ENCODE measurements at regions not wholly inside any gene's neighbourhood (a gene's known extent, or its start where the extent isn't known, plus 50 kb on each side); places are given as distances from the start of the nearest gene placed in this dataset.

GRCh38 chr10:80896959-80897358, 359.3 kb downstream of the SH2D4B start:
- ChIA-PET CTCF (no interaction called here), POLR2A (ENCODE audit: low non-redundant PET) (no interaction called here)
- Histone ChIP-seq H3K4me1 (ENCODE audit: insufficient read depth, low read length, poor library complexity, severe bottlenecking) (no peaks in the 10 kb centered on the region), H3K27me3 (replicated peaks; ENCODE audit: insufficient read depth, low read depth, low read length, poor library complexity) (no peaks in the 10 kb centered on the region), H3K36me3 (ENCODE audit: insufficient read depth, low read length, poor library complexity, severe bottlenecking) (no peaks in the 10 kb centered on the region), H3K9me3 (ENCODE audit: low read depth, low read length, poor library complexity, severe bottlenecking) (no peaks in the 10 kb centered on the region), H3K27ac (ENCODE audit: low read depth, low read length, poor library complexity, severe bottlenecking) (no peak overlapping the region), H3K4me3 (ENCODE audit: low read depth, low read length, poor library complexity, severe bottlenecking) (no peak overlapping the region)
- no peak for DNase-seq (ENCODE audit: low spot score)
- no TSS peak for BruUV-seq (replicated peaks)
- TF ChIP-seq EZH2 (IDR thresholded peaks at IDR 0.05; ENCODE audit: borderline replicate concordance, low read depth, low read length, poor library complexity, severe bottlenecking) = no peak
- no peak for TF ChIP-seq CTCF (conservative IDR thresholded peaks at IDR 0.05; ENCODE audit: low read depth, low read length)
- intact Hi-C loops (cut with micrococcal nuclease; ENCODE audit: unreplicated experiment) = no loop called here

- no peak for TF ChIP-seq CTCF (conservative IDR thresholded peaks at IDR 0.05; ENCODE audit: low read depth, low read length)
- POLR2A ChIA-PET (ENCODE audit: low non-redundant PET) = no interaction called here
- Histone ChIP-seq H3K27me3 (replicated peaks; ENCODE audit: insufficient read depth, low read depth, low read length, poor library complexity) (no peaks in the 10 kb centered on the region), H3K27ac (ENCODE audit: low read depth, low read length, poor library complexity, severe bottlenecking) (no peak overlapping the region), H3K9me3 (ENCODE audit: low read depth, low read length, poor library complexity, severe bottlenecking) (no peaks in the 10 kb centered on the region), H3K4me1 (ENCODE audit: insufficient read depth, low read length, poor library complexity, severe bottlenecking) (no peaks in the 10 kb centered on the region), H3K36me3 (ENCODE audit: insufficient read depth, low read length, poor library complexity, severe bottlenecking) (no peaks in the 10 kb centered on the region), H3K4me3 (ENCODE audit: low read depth, low read length, poor library complexity, severe bottlenecking) (no peak overlapping the region)
- intact Hi-C loops (cut with micrococcal nuclease; ENCODE audit: unreplicated experiment) = no loop called here
- DNase-seq (ENCODE audit: low spot score) = no peak
- BruUV-seq (replicated peaks) = no TSS peak
- CTCF ChIA-PET = no interaction called here
Measured at GRCh38 chr10:80900661-80901060, 363.0 kb downstream of the SH2D4B start.

- no TSS peak for BruUV-seq (replicated peaks)
- Histone ChIP-seq H3K4me1 (ENCODE audit: insufficient read depth, low read length, poor library complexity, severe bottlenecking) (no peaks in the 10 kb centered on the region), H3K36me3 (ENCODE audit: insufficient read depth, low read length, poor library complexity, severe bottlenecking) (no peaks in the 10 kb centered on the region), H3K27ac (ENCODE audit: low read depth, low read length, poor library complexity, severe bottlenecking) (no peak overlapping the region), H3K4me3 (ENCODE audit: low read depth, low read length, poor library complexity, severe bottlenecking) (no peak overlapping the region), H3K9me3 (ENCODE audit: low read depth, low read length, poor library complexity, severe bottlenecking) (no peaks in the 10 kb centered on the region), H3K27me3 (replicated peaks; ENCODE audit: insufficient read depth, low read depth, low read length, poor library complexity) (no peaks in the 10 kb centered on the region)
- ChIA-PET CTCF (no interaction called here), POLR2A (ENCODE audit: low non-redundant PET) (no interaction called here)
- intact Hi-C loops (cut with micrococcal nuclease; ENCODE audit: unreplicated experiment) = no loop called here
- no peak for DNase-seq (ENCODE audit: low spot score)
- TF ChIP-seq EZH2 (IDR thresholded peaks at IDR 0.05; ENCODE audit: borderline replicate concordance, low read depth, low read length, poor library complexity, severe bottlenecking) (no peak), CTCF (conservative IDR thresholded peaks at IDR 0.05; ENCODE audit: low read depth, low read length) (no peak)
Measured at GRCh38 chr10:80908611-80909010, 370.9 kb downstream of the SH2D4B start.

All from A673 (cell line).